HCT116 (cell line): ENCODE measurements at regions not wholly inside any gene's neighbourhood (a gene's known extent, or its start where the extent isn't known, plus 50 kb on each side); places are given as distances from the start of the nearest gene placed in this dataset.

ENCODE experiments used
- ATAC-seq: fragments of 200-7000 bp; cut with Tn5 transposase; 2 replicates; pipeline ENCODE4 v1.9.1; 2020; ENCODE audit warnings: mild to moderate bottlenecking, moderate library complexity
- BruUV-seq: library from RNA; stranded (reverse); fragments of 400-500 nt; replicated peaks from 2 replicates; lab custom pipeline; 2021; lab: Mats Ljungman, UMichigan
- CTCF ChIA-PET: fragments of 300-600 bp; sonication (Branson Sonifier 250); formaldehyde crosslinking; loops from one replicate; lab custom pipeline; 2021; ENCODE audit warnings: antibody characterized with exemption; lab: Charles Lee
- POLR2A ChIA-PET: fragments of 300-600, 350-600 bp; sonication (Branson Sonifier 250); formaldehyde crosslinking; loops from one replicate; lab custom pipeline; 2021; ENCODE audit warnings: antibody characterized with exemption; lab: Charles Lee
- RAD21 ChIA-PET, 2 experiments: fragments of 300-600 bp; sonication (Branson Sonifier 250); formaldehyde crosslinking; loops; one replicate each; lab custom pipeline; 2023; ENCODE audit warnings: low total read pairs in 2 of 2; ENCODE audit not compliant: uncharacterized antibody in 2 of 2, unreplicated experiment in 2 of 2, low non-redundant PET in 1 of 2; lab: Charles Lee
- DNase-seq: peaks from one replicate; pipeline ENCODE4 v3.0.0-alpha.2; 2010; ENCODE audit warnings: low read depth, low spot score
- H2AFZ ChIP-seq: fragments of 200-600 bp; shearing (Covaris generic), sonication (generic); 2 replicates; pipeline ENCODE4 v1.6.1; 2017; ENCODE audit warnings: low read depth, mixed run types, mixed read lengths, antibody characterized with exemption, low read length; ENCODE audit not compliant: poor library complexity, severe bottlenecking
- H3K27ac ChIP-seq: 2 replicates; pipeline ENCODE4 v1.5.1; 2012; ENCODE audit warnings: low read depth, low read length
- H3K27me3 ChIP-seq: fragments of 200-600 bp; sonication (generic); 2 replicates; pipeline ENCODE4 v1.6.1; 2016; ENCODE audit warnings: mixed run types, low read length, mixed read lengths; ENCODE audit not compliant: insufficient read depth
- H3K36me3 ChIP-seq, 2 experiments: fragments of 200-500 bp in 1 of 2; fragments of 200-600 bp in 1 of 2; sonication (Bioruptor generic) in 1 of 2; sonication (generic) in 1 of 2; 2 replicates each; pipeline versions ENCODE4 v1.5.1 to v1.6.1; 2014 to 2016; ENCODE audit warnings: low read length in 2 of 2, inconsistent platforms in 1 of 2, mixed read lengths in 1 of 2, mixed run types in 1 of 2; ENCODE audit not compliant: insufficient read depth in 2 of 2, control insufficient read depth in 1 of 2
- H3K4me1 ChIP-seq, 2 experiments: fragments of 200-600 bp in 1 of 2; sonication (generic) in 1 of 2; 2 replicates each; pipeline versions ENCODE4 v1.5.1 to v1.6.1; 2012 to 2017; ENCODE audit warnings: low read length in 2 of 2, inconsistent platforms in 1 of 2, mild to moderate bottlenecking in 1 of 2, mixed read lengths in 1 of 2, mixed run types in 1 of 2, moderate library complexity in 1 of 2; ENCODE audit not compliant: insufficient read depth in 2 of 2, control insufficient read depth in 1 of 2
- H3K4me2 ChIP-seq: fragments of 200-600 bp; sonication (generic); 2 replicates; pipeline ENCODE4 v1.6.1; 2017; ENCODE audit warnings: mixed run types, low read length, mixed read lengths
- H3K4me3 ChIP-seq, 2 experiments: fragments of 200-600 bp in 1 of 2; sonication (generic) in 1 of 2; replicated peaks in 1 of 2; 2 replicates each; pipeline ENCODE4 v1.5.1; 2011 to 2016; ENCODE audit warnings: low read length in 2 of 2, control low read depth in 1 of 2, low read depth in 1 of 2, mild to moderate bottlenecking in 1 of 2, mixed read lengths in 1 of 2, mixed run types in 1 of 2
- H3K79me2 ChIP-seq: fragments of 200-600 bp; sonication (generic); 2 replicates; pipeline ENCODE4 v1.6.1; 2017; ENCODE audit warnings: mild to moderate bottlenecking, mixed run types, low read length, moderate library complexity, mixed read lengths; ENCODE audit not compliant: insufficient read depth
- H3K9ac ChIP-seq: fragments of 200-600 bp; sonication (generic); 2 replicates; pipeline ENCODE4 v1.6.1; 2016; ENCODE audit warnings: low read length, mixed read lengths
- H3K9me2 ChIP-seq: fragments of 200-600 bp; sonication (generic), shearing (Covaris generic); 2 replicates; pipeline ENCODE4 v1.6.1; 2017; ENCODE audit warnings: mixed run types, mild to moderate bottlenecking, moderate library complexity; ENCODE audit not compliant: insufficient read depth
- H3K9me3 ChIP-seq, 2 experiments: fragments of 200-500 bp in 1 of 2; fragments of 200-600 bp in 1 of 2; sonication (Bioruptor generic) in 1 of 2; sonication (generic) in 1 of 2; 2 replicates each; pipeline ENCODE4 v1.6.1; 2014 to 2017; ENCODE audit warnings: low read length in 2 of 2, mixed read lengths in 2 of 2, inconsistent platforms in 1 of 2, low read depth in 1 of 2, mild to moderate bottlenecking in 1 of 2, mixed run types in 1 of 2, moderate library complexity in 1 of 2; ENCODE audit not compliant: control insufficient read depth in 1 of 2, insufficient read depth in 1 of 2
- H4K20me1 ChIP-seq: fragments of 200-600 bp; sonication (generic), shearing (Covaris generic); 2 replicates; pipeline ENCODE4 v1.6.1; 2017; ENCODE audit warnings: mixed run types, mild to moderate bottlenecking, moderate library complexity; ENCODE audit not compliant: insufficient read depth
- CBX3 ChIP-seq: IDR thresholded peaks from 2 replicates; pipeline ENCODE4 v1.6.1; 2012; ENCODE audit warnings: low read depth
- CEBPB ChIP-seq: IDR thresholded peaks from 2 replicates; pipeline ENCODE4 v1.6.1; 2012; ENCODE audit warnings: low read depth
- ELF1 ChIP-seq: IDR thresholded peaks from 2 replicates; pipeline ENCODE4 v1.6.1; 2012; ENCODE audit warnings: low read depth, borderline replicate concordance
- EZH2 ChIP-seq: fragments of 200-600 bp; sonication (generic); IDR thresholded peaks from 2 replicates; pipeline ENCODE4 v1.6.1; 2017; ENCODE audit warnings: antibody characterized with exemption, mixed run types
- EZH2phosphoT487 ChIP-seq: fragments of 200-600 bp; IDR thresholded peaks from 2 replicates; pipeline ENCODE4 v1.6.1; 2018; ENCODE audit warnings: antibody characterized with exemption, borderline replicate concordance
- MAX ChIP-seq: IDR thresholded peaks from 2 replicates; pipeline ENCODE4 v1.6.1; 2012
- POLR2A ChIP-seq: IDR thresholded peaks from 2 replicates; pipeline ENCODE4 v1.7.0; 2011; ENCODE audit warnings: borderline replicate concordance; ENCODE audit not compliant: insufficient read depth, insufficient read length; ENCODE audit errors: extremely low read depth
- POLR2AphosphoS5 ChIP-seq: IDR thresholded peaks from 2 replicates; pipeline ENCODE4 v1.6.1; 2011; ENCODE audit warnings: mild to moderate bottlenecking, low read depth, low read length, moderate library complexity
- RAD21 ChIP-seq: IDR thresholded peaks from 2 replicates; pipeline ENCODE4 v1.6.1; 2012; ENCODE audit warnings: low read depth, mild to moderate bottlenecking
- SP1 ChIP-seq: IDR thresholded peaks from 2 replicates; pipeline ENCODE4 v1.6.1; 2012; ENCODE audit warnings: low read depth
- SRF ChIP-seq: IDR thresholded peaks from 2 replicates; pipeline ENCODE4 v1.6.1; 2012; ENCODE audit warnings: low read depth
- TCF7L2 ChIP-seq: IDR thresholded peaks from 2 replicates; pipeline ENCODE4 v1.7.0; 2011; ENCODE audit warnings: borderline replicate concordance, inconsistent platforms; ENCODE audit not compliant: insufficient read depth, insufficient read length; ENCODE audit errors: extremely low read depth
- ZFX ChIP-seq: fragments of 450-650 bp; IDR thresholded peaks from 2 replicates; pipeline ENCODE4 v1.6.1; 2017
- ZNF274 ChIP-seq: fragments of 200-500 bp; sonication (Bioruptor generic); IDR thresholded peaks from 2 replicates; pipeline ENCODE4 v1.6.1; 2014; ENCODE audit warnings: mild to moderate bottlenecking, low read depth, low read length, inconsistent platforms
- intact Hi-C: fragments of 100-400 bp; cut with micrococcal nuclease; formaldehyde crosslinking; loops from 2 replicates; pipeline ENCODE4 v1.10.0; 2022
- TF ChIP-seq, protein P1 (sequence below): IDR thresholded peaks from 2 replicates; pipeline ENCODE4 v1.6.1; 2012; ENCODE audit warnings: low read depth

DNA sequence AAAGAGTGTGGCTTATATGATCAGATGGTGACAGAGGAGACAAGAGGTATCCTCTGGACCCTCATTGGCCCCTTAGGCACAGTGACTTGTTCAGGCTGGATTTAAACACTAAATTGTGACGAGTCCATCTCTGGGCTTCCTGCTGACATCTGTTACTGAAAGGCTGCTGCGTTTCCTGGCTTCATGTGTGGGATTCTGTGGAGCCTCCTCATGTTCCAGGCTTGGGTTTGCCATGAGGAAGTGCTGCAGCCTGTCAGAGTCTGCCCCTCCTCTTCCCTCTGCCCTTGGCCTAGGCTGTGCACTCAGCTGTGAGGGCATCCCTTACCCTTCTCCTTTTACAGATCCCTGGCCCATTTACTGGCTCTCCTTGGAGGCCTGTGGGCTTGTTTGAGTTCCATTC, 159.1 kb upstream of the TTC29 start:
- H3K9me3 ChIP-seq, result no peaks in the 10 kb centered on the region
- no peaks in the 10 kb centered on the region for H3K9me2 ChIP-seq
- DNase-seq, result no peak
- no TSS peak for BruUV-seq
- no peak overlapping the region for H2AFZ ChIP-seq
- H3K79me2 ChIP-seq, result no peaks in the 10 kb centered on the region
- POLR2A ChIA-PET, result no interaction called here
- no peaks in the 10 kb centered on the region for H3K4me1 ChIP-seq
- no peak overlapping the region for H3K27ac ChIP-seq
- peaks cover 10% of the 10 kb centered on the region; the same call in 1 of the 2 replicates for H3K27me3 ChIP-seq
- TF ChIP-seq MAX (no peak), TCF7L2 (no peak), ELF1 (no peak), RAD21 (no peak)
- TF ChIP-seq, all 23 proteins: peak for 0
- intact Hi-C loops, result no loop called here
- RAD21 ChIA-PET, result no interaction called here
- no peaks in the 10 kb centered on the region for H4K20me1 ChIP-seq
- no peak for ATAC-seq
- no peak overlapping the region for H3K9ac ChIP-seq
- CTCF ChIA-PET, result no interaction called here
- no peak overlapping the region for H3K4me2 ChIP-seq
- no peak overlapping the region for H3K4me3 ChIP-seq
- H3K36me3 ChIP-seq, result no peaks in the 10 kb centered on the region

DNA sequence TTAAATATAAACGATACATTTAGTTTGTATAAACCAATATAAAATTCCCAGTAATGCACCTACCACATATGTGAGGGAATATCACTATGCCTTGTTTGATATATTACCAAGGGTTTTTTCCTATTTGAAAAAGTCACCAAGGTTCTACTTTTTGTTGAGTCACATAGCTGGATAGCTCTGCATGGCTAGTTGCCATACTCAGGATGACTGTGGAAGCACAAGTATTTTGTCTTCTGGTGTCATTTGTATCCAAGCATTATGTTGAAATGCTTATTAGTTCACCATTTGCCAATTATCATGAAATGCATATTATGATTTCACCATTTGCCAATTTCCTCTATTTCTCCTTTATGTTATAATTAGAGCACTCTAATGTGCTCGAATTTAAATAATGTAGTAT, 162.7 kb upstream of the TTC29 start:
- Histone ChIP-seq H3K4me3 (no peak overlapping the region), H3K36me3 (no peaks in the 10 kb centered on the region), H3K9ac (no peak overlapping the region), H3K4me1 (no peaks in the 10 kb centered on the region), H3K4me2 (no peak overlapping the region), H3K79me2 (no peaks in the 10 kb centered on the region), H4K20me1 (no peaks in the 10 kb centered on the region), H3K9me2 (no peaks in the 10 kb centered on the region), H3K27ac (no peak overlapping the region), H3K27me3 (no peaks in the 10 kb centered on the region), H2AFZ (no peak overlapping the region), H3K9me3 (no peaks in the 10 kb centered on the region)
- POLR2A ChIA-PET, result no interaction called here
- ATAC-seq (no peak), DNase-seq (no peak)
- RAD21 ChIA-PET, result no interaction called here
- CTCF ChIA-PET, result interaction anchor here (1.0 to 1.6 kb wide), 2 partner anchors 11 to 411 kb away, joined by 3 to 9 read pairs; no protein-coding TSS in a partner anchor
- TF ChIP-seq SP1, result no peak
- TF ChIP-seq, protein P1, sequence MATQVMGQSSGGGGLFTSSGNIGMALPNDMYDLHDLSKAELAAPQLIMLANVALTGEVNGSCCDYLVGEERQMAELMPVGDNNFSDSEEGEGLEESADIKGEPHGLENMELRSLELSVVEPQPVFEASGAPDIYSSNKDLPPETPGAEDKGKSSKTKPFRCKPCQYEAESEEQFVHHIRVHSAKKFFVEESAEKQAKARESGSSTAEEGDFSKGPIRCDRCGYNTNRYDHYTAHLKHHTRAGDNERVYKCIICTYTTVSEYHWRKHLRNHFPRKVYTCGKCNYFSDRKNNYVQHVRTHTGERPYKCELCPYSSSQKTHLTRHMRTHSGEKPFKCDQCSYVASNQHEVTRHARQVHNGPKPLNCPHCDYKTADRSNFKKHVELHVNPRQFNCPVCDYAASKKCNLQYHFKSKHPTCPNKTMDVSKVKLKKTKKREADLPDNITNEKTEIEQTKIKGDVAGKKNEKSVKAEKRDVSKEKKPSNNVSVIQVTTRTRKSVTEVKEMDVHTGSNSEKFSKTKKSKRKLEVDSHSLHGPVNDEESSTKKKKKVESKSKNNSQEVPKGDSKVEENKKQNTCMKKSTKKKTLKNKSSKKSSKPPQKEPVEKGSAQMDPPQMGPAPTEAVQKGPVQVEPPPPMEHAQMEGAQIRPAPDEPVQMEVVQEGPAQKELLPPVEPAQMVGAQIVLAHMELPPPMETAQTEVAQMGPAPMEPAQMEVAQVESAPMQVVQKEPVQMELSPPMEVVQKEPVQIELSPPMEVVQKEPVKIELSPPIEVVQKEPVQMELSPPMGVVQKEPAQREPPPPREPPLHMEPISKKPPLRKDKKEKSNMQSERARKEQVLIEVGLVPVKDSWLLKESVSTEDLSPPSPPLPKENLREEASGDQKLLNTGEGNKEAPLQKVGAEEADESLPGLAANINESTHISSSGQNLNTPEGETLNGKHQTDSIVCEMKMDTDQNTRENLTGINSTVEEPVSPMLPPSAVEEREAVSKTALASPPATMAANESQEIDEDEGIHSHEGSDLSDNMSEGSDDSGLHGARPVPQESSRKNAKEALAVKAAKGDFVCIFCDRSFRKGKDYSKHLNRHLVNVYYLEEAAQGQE, result no peak
- TF ChIP-seq ELF1, result no peak
- TF ChIP-seq POLR2AphosphoS5, result no peak
- TF ChIP-seq CEBPB, result no peak
- TF ChIP-seq SRF, result no peak
- TF ChIP-seq ZNF274, result no peak
- no peak for TF ChIP-seq MAX
- TF ChIP-seq EZH2phosphoT487, result no peak
- no peak for TF ChIP-seq RAD21
- no peak for TF ChIP-seq ZFX
- no peak for TF ChIP-seq POLR2A
- TF ChIP-seq EZH2, result no peak
- TF ChIP-seq CBX3, result no peak
- BruUV-seq, result no TSS peak
- intact Hi-C loops, result no loop called here
